HL-60/S4 treated with retinoic acid at 250 ng/mL for 4 days and 3 days (cell line): ENCODE measurements at regions not wholly inside any gene's neighbourhood (a gene's known extent, or its start where the extent isn't known, plus 50 kb on each side); places are given as distances from the start of the nearest gene placed in this dataset.

ENCODE experiments used
- in situ Hi-C: fragments of 300-500 bp; cut with MboI; formaldehyde crosslinking; loops from 2 replicates; pipeline ENCODE4 v1.7.0; 2022; ENCODE audit warnings: low sequenced_read_pairs

DNA sequence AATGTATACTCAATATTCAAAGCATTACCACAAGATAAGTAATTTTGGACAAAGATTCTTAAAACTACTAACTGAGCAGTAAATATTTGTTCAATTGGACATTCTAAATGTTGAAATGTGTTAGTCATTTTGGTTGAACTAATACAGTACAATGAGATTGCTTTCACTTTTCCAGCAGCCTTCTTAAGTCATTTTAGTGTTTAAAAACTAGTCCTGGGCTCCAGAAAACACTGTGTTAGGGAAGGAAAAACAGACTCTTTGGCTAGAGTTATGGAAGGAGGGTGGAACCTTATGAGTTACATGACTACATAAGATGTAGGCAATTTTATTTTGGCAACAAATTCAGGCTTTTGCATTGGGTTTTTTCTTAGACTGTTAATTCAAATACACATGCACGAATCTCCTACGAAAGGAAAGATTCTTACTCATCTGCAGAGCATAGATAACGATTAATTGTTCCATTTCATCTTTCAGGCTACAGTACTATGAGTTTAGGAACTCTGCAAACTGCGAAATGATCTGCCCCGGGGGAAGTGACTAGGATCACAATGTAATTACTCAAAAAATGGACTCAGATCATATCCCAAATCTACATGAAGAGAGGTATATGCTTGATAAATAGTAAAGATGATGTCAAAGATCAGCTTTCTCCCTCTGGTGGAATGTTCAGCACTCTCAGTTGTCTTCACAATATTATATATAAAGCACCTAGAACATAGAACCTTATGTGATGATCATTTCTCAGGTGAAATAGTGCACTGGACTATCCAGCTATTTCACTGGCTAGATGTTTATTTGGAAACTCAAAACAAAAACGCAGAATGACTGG, 492.8 kb upstream of the MDFIC2 start:
- in situ Hi-C loops, result no loop called here

DNA sequence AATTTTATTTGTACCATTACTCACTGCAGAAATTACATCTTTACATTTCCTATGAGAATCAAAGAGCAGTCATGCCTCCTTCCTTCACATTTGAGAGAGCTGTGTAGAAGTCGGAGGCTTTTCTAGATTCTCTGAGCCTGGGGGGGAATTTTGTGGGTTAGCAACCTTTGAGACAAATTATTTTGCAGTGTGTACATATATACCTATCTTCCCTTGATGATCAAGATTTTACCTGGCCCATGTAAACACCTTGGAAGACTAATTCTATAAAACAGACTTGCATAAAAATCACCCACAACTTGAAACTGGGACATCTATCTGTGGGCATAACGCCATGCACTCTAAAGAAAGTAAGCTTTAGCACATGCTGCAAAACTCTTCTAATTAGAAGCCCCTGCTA, 491.5 kb upstream of the MDFIC2 start:
- in situ Hi-C loops, result no loop called here

DNA sequence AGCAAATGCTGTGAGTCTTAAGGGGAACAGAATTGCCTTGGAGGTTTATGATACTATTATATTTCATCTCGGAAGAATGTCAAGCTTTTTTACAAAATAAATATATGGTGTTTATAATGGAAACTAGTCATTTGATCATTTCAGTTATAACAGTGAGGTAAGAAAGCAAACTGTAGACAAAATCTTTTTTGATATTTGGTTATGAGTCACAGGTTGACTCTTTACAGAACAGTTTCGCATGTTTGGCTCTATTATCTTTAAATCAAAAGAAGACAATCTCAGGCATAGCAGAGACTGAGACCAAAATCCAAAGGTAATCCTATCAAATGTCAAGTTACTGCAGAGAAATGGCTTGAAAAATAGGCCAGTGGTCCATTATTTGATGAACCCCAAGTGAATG, 490.9 kb upstream of the MDFIC2 start:
- in situ Hi-C loops, result no loop called here

DNA sequence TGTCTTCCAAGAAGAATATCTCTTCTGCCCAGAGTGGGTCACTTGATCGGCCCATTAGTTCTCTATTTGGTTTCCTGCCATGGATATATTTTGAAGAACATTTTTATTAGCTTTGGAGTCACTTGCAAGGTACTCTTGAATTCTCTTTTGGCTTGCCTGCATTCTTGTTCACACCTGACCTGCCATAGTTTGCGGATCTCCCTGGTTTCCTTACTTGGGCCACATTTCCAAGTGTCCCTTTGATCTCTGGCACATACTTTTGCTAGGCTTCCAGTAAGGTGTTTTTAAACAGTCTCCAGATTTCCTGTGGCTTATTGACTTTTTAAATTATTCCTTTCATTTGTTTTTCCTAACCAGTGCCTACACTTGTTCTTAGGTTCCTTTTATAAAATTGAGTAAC, 488.5 kb upstream of the MDFIC2 start:
- in situ Hi-C loops, result no loop called here

DNA sequence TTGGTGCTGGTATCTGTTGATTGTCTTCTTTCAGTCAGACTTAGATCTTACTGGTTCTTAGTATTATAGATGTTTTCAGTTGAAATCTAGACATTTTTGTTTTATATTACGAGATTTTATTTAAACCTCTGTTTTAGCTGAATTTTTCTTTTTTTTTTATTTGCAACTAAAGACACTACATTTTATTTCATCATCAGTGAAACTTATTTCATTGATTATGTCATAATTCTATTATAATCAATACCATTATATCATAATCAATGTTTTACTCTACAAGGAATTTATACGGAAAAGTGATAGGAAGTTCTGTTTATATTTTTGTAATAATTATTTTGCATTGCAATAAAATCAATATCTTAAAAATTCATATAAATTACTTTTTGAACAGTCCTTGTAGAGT, 477.4 kb upstream of the MDFIC2 start:
- in situ Hi-C loops, result no loop called here

DNA sequence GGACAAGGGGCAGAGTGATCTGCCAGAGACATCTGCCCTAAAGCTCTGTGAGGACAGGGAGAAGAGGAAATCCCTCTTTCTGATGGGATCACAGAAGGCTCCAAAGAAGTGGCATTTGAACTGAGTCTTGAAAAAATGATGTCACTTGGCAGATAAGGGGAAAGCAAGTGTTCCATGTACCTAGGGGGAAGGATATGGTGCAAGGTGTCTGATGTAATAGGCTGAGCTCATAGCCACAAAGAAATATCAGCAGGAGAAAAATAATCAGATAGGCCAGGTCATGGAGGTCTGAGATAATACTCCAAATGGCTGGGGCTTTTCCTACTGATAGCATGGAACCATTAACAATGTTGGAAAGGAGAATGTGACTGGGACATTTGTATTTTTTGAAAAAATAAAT, 468.4 kb upstream of the MDFIC2 start:
- in situ Hi-C loops, result no loop called here

DNA sequence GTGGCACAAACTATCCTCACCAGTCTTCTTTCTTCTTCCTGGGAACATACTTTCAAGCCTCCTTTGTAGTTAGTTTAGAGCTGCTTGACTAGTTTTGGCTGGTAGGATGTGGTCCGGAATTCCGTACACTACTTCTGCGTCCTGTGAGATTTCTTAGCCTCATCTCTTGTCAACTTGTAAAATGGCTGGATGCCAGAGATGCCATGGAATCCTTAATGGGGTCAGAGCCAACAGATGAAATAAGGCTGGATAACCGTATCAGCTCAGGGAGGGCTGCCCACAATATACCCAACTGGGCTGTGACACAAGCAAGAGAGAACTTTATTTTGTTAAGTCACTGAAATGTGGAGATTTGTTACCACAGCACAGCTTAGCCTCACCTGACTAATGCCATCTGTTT, 466.9 kb upstream of the MDFIC2 start:
- in situ Hi-C loops, result no loop called here

DNA sequence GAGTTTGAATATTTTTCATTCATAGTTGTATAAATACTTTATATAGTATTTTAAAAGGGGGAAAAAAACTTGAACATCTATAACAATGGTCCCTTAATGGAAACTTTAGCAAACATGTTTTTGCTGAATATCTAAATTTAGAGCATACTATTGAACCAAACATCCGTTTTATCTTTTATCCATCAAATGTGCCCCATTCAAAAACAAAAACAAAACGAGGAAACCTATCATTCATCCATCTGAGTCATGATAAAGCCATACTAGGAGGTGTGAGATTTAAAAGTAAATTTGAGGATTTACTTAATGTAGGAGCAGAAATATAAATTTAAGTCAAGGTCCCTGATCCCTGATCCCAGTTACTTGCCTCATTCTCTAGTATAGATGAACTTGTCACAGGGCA, 463.6 kb upstream of the MDFIC2 start:
- in situ Hi-C loops, result no loop called here

DNA sequence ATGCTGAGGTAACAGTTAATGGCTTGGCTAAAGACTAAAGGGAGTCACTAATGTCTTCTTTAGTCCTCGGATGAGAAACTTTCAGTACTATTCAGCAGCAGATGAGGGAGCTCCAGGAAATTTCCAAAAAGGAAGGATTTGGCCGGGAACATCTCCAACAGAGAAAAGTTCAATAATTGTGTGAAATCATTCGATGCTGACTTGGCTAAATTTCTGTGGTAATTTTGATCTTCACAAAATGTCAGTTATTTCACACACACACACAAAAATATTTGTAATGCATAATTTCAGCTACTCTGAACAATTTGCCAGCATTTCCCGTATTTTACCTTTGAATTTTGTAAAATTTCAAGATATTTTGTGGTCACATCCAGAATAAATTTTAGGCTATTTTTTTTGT, 462.8 kb upstream of the MDFIC2 start:
- in situ Hi-C loops, result no loop called here

DNA sequence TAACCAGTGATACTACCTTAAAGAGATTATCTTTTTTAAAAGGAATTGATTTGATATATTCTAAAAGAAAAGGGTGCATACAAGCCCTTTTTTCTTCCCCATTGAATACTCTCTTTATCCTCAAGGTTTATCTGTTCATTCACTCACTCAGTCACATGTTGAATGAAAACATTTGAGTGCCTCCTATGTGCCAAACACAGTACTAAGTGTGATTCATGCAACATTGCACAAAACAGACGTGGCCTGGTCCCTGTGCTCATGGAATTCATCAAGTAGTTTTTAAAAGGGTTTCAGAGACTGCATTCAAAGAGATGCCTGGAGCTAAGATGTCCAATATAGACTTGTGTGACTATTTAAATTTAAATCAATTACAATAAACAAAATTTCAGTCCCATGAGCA, 462.2 kb upstream of the MDFIC2 start:
- in situ Hi-C loops, result no loop called here

DNA sequence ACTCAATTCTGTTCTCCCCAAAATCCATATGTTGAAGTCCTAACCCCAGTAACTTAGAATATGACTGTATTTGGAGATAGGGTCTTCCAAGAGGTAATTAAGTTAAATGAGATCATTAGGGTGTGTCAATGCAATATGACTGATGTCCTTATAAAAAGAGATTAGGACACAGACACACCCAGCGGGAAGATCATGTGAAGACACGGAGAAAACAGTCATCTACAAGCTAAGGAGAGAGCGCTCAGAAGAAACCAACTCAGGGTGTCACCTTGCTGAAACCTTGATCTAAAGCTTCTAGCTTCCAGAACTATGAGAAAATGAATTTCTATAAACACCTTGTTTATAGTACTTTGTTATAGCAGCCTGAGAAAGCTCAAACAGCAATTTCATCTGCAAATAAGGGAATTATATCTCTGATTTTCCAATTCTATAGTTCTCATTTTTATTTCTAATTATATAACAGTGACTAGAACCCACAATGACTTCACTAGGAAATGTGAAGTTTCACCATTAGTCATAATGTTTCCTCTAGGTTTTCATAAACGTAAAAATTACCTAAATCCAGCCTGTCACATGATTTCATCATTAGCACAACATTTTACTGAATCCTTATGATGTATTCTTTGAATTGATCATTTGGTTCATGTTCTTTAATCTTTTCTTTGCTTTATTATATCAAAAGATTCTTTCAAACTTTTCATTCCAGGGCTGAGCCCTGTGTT, 459.1 kb upstream of the MDFIC2 start:
- in situ Hi-C loops, result no loop called here

DNA sequence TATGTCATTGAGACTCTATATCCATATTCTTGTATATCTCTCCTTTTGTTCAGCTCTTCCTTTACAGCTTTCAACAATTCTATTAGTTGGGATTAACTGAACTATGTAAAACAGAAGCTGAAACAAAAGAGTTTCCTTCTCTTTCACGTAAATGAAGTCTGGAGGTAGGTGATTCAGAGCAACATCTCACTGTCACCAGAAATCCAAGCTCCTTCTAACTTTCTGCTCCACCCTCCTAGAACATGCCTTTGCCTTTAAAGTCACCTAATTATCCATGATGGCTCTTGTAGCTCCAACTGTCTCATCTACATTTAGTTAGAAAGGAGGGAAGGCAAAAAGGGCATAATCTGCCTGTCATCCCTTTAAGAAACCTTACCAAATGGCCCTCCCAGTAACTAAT, 458.2 kb upstream of the MDFIC2 start:
- in situ Hi-C loops, result no loop called here

DNA sequence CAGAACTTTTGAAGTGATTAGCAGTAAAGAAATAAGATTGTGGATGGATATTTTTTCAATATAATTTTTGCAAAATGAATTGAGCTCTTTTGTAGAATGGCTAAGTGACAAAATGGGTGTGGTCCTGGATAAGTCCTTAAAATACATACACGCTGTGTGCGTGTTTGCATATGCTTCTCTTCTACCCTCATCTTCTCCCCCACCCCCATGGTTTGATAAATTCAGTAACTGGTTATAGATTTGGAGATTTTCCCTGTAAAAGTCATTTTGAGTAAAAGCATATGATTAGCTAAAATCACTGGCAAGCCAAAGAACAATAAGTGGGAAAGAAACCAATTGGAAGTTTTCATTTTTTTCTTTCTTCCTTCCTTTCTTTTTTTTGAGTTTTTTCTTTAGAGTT, 453.9 kb upstream of the MDFIC2 start:
- in situ Hi-C loops, result no loop called here

DNA sequence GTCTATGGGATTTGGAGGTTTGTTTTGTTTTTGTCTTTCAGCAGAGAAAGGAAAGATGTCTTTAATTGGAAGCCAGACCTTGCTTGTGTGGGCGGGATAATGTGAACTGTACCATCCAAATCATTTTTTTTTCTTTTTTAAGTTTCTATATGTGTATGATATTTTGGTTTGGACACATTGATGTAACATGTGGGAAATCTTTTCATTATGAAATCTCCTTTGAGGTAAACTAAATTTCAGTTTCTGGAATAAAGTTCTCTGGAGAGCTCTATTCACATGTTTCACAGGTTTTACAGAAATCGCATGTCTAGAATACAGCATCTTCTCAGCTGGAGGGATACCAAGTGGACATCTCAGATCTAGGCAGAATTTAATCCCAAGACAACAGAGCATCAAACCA, 451.5 kb upstream of the MDFIC2 start:
- in situ Hi-C loops, result no loop called here

DNA sequence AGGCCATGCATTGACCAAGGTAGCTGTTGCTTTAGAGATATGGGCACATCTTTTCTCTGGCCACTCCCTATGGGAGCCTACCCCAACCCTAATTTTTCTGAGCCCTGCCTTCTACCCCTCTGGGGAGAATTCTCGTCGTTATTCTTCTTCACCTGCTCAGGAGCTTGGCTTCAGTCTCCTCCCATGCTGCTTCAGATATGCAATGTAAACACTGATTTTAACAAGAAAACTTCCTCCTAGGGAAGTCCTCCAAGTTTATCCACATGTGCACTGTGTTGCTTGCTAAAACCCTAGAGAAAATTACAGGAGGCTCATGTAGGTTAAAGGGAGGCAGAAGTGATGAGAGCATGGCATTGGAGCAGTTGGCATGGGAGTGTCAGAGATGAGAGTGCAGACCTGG, 445.2 kb upstream of the MDFIC2 start:
- in situ Hi-C loops, result no loop called here

DNA sequence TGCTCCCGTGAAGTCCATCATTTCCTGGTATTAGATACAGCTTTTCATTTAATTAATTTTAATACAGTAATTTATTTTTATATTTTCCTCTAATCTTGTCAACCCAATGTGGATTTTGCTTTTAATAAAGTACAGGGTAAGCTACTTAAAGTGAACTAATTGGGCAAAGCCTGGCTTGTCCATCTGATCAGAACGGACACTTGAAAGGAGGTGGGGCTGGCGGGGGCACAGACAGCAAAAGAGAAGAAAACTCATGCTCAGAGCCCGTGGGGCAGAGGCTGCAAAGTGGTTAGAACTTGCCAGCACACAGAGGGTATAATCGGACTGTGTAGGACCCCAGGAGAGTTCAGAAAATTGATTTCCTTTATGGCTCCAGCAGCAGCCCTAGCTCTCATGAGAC, 443.1 kb upstream of the MDFIC2 start:
- in situ Hi-C loops, result no loop called here

DNA sequence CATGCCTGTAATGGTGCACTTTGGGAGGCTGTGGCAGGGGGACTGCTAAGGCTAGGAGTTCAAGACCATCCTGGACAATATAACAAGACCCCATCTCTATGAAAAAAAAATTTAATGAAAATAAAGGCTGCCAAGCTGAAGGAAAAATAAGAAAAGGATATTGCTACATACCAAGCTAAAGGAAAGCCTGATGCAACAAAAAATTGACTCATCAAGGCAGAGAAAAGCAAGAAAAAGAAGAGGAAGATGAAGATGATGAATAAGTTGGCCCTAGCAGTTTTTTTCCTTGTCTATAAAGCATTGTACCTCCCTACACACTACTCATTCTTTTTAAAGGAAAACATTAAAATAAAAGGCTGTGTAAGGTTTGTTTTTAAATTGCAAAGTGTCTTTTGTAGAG, 441.9 kb upstream of the MDFIC2 start:
- in situ Hi-C loops, result no loop called here

DNA sequence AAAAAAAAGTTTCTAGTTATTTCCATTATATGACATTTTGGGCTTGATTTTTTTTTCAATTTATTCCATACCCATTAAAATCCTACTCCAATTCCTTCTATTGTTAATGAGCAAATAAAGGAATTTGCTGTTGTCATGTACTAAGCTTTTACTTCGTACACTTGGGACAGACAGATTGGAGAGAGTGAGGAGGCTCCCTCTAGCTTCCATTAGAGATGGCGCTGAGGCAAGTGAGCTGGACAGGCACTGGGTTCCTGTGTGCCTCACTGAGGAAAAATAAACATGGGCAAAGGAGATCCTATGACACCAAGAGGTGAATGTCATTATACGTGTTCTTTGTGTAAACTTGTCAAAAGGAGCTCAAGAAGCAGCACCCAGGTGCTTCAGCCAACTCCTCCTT, 441.1 kb upstream of the MDFIC2 start:
- in situ Hi-C loops, result no loop called here

DNA sequence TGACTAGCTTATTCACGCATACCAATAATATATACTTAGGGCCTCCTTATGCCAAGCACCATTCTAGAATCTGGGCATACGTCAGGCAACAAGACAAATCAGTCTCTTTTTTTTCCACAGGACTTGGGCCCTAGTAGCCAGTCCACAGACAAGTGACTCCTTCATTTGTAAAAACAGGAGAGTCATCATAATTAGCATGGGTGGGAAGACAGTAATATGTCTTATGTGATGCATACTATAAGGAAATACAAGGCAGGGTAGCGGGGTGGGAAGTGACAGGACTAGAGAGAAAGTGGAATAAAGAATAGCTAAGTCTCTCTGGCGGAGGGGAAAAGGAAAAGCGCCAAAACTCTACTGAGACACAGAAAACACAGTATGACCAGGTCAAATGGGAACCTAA, 439.6 kb upstream of the MDFIC2 start:
- in situ Hi-C loops, result no loop called here

DNA sequence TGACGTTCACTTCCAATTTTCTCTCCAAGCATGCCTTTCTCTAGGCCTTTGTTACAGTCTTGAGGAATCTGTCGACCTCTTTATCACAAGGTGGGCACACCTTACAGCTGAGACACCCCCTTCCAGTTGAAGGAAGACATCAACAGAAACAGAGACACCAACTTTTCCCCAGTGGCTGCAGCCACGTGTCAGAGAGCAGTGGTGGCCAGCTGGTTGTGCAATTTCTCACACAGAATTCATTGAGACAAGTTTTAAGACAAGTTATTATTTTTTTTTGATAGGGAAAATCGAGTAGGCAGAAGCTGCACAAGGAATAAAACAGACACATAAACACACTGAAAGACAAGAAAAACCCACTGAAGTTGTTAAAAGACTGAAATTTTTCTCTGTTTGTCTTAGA, 436.7 kb upstream of the MDFIC2 start:
- in situ Hi-C loops, result no loop called here

DNA sequence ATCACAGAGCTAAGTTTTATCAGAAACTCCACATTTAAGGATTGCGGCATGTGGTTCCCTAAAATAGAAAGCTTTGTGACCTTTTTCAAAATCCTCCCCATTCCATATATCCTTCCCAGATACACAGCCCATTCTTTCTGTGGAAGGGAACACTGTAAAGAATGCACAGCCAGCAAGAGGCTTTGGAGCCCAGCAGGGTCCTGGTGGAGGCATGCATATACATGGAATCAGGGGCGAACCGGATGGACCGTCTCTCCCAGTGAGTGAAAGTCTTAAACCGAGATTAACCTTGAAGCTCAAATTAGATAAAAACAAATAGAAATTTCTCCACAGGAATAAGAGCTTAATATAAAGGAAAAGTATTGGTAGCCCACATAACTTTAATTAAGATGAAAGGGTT, 436.2 kb upstream of the MDFIC2 start:
- in situ Hi-C loops, result no loop called here

DNA sequence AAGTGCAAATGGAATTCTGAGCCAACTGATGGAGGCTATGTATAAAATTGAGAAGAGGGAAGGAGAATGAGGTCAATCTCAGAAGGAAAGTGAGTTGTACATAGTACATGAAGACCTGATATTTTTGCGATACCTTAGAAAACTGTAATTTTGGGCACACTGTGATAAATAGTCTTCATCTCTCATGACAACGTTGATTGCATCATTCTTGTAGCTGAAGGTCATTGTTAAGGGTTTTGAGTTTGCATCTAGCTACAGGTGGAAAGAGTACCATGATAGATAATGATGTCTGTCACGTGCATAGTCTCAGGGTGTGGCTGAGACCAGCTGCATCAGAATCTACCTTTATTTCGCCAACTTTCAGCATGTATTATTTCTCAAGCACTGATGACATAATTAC, 435.4 kb upstream of the MDFIC2 start:
- in situ Hi-C loops, result no loop called here

DNA sequence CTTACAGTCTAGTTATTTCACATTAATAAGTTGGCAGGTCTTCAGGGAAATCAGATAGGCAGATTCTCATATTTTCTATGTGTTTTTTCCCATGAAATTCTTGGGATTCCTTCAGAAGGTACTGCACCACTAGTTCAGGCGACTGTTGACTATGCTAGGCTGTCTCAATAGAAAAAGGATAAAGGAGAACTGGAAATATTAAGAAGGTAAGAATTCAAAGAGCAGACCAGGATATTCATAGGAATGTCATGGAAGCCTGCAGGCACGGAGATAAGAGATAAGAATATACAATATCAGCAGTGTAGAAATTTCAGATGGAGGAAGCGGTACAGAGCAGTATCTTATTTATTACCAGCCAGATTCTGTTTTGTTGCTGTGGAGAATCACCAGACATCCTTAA, 432.1 kb upstream of the MDFIC2 start:
- in situ Hi-C loops, result no loop called here
